HL-60 (cell line): ENCODE measurements at regions not wholly inside any gene's neighbourhood (a gene's known extent, or its start where the extent isn't known, plus 50 kb on each side); places are given as distances from the start of the nearest gene placed in this dataset.

Experiments used
- DNase-seq, 2 experiments: peaks; one replicate each; pipeline ENCODE4 v3.0.0-alpha.2; 2010 to 2020; ENCODE audit warnings: low read depth in 1 of 2, low spot score in 1 of 2
- H3K27ac ChIP-seq: fragments of 250-450 bp; sonication (Bioruptor Pico); replicated peaks from 2 replicates; pipeline ENCODE4 v1.5.1; 2020; ENCODE audit warnings: mild to moderate bottlenecking, moderate library complexity
- H3K27me3 ChIP-seq: fragments of 250-450 bp; sonication (Bioruptor Pico); 2 replicates; pipeline ENCODE4 v1.5.1; 2021; ENCODE audit warnings: mild to moderate bottlenecking, moderate library complexity; ENCODE audit not compliant: insufficient read depth, poor library complexity, severe bottlenecking
- H3K4me3 ChIP-seq: replicated peaks from 2 replicates; pipeline ENCODE4 v1.5.1; 2011; ENCODE audit warnings: mild to moderate bottlenecking, control low read depth, low read length; ENCODE audit not compliant: insufficient read depth
- CTCF ChIP-seq: IDR thresholded peaks from one replicate; pipeline ENCODE4 v1.5.1; 2011; ENCODE audit warnings: low read length, control low read depth, inconsistent platforms; ENCODE audit not compliant: insufficient read depth
- GABPA ChIP-seq: IDR thresholded peaks from 2 replicates; pipeline ENCODE4 v1.6.1; 2012; ENCODE audit warnings: low read depth
- POLR2AphosphoS5 ChIP-seq: IDR thresholded peaks from 2 replicates; pipeline ENCODE4 v1.6.1; 2012; ENCODE audit warnings: low read depth
- REST ChIP-seq: IDR thresholded peaks from 2 replicates; pipeline ENCODE4 v1.6.1; 2012; ENCODE audit warnings: low read depth; ENCODE audit not compliant: insufficient replicate concordance
- SPI1 ChIP-seq: IDR thresholded peaks from 2 replicates; pipeline ENCODE4 v1.6.1; 2012; ENCODE audit warnings: low read depth, mild to moderate bottlenecking, borderline replicate concordance

- Histone ChIP-seq H3K27me3 (no peaks in the 10 kb centered on the region), H3K27ac (peak overlapping the region; percentile 76), H3K4me3 (no peak overlapping the region)
- TF ChIP-seq SPI1, result peak; percentile 31; the same call in 1 of the 2 replicates
- no peak for TF ChIP-seq REST
- DNase-seq, result peak; percentile 67 to 83
Measured at GRCh38 chr20:53847139-53847836, 223.1 kb downstream of the BCAS1 start.

GRCh38 chr20:53846640-53847039 is 223.8 kb downstream of the BCAS1 start:
- no peak overlapping the region for H3K4me3 ChIP-seq
- TF ChIP-seq SPI1, result no peak
- TF ChIP-seq REST, result no peak
- no peak for DNase-seq
- H3K27ac ChIP-seq, result peak overlapping the region; percentile 76
- H3K27me3 ChIP-seq, result no peaks in the 10 kb centered on the region

- TF ChIP-seq GABPA, result no peak
- no peak for TF ChIP-seq REST
- TF ChIP-seq CTCF, result no peak
- no peak for TF ChIP-seq SPI1
- TF ChIP-seq POLR2AphosphoS5, result no peak
- Histone ChIP-seq H3K27me3 (no peaks in the 10 kb centered on the region), H3K4me3 (no peak overlapping the region), H3K27ac (0 out of 2 replicates have a peak overlapping the region, but pooled peaks have one; percentile 18)
- DNase-seq, result no peak
Measured at GRCh38 chr20:53845980-53846379, 224.4 kb downstream of the BCAS1 start.

GRCh38 chr20:53844259-53844658 is 226.1 kb downstream of the BCAS1 start:
- no peaks in the 10 kb centered on the region for H3K27me3 ChIP-seq
- H3K4me3 ChIP-seq, result no peak overlapping the region
- TF ChIP-seq CTCF (no peak), SPI1 (no peak), REST (no peak), GABPA (no peak), POLR2AphosphoS5 (no peak)
- peak in 1 of 2 experiments; percentile 67 for DNase-seq
- no peak overlapping the region for H3K27ac ChIP-seq
